Heart left ventricle (tissue), 16 donors: ENCODE measurements at regions not wholly inside any gene's neighbourhood (a gene's known extent, or its start where the extent isn't known, plus 50 kb on each side); places are given as distances from the start of the nearest gene placed in this dataset.
A peak's percentile ranks its signal among the peaks of the same experiment; 100 is the strongest.
"Not testable (repeated sequence)": the region's sequence is repeated elsewhere in the genome, so short reads cannot be mapped to it uniquely, and the experiment has no call there.

Source experiments
- ATAC-seq, 4 donors: fragments of 200-7000 bp; cut with Tn5 transposase; one replicate each; pipeline ENCODE4 v1.9.1; 2020 to 2022; ENCODE audit warnings: moderate library complexity in 4 of 4, mild to moderate bottlenecking in 3 of 4, moderate number of reproducible peaks in 1 of 4
- DNase-seq, 5 donors: peaks; one replicate each; pipeline ENCODE4 v3.0.0-alpha.2; 2020
- H3K27ac ChIP-seq, 12 donors: fragments of 200-600 bp; sonication (generic) in 4 of 12; one replicate each; pipeline versions ENCODE4 v1.5.0 to v1.8.0; 2016 to 2022; ENCODE audit warnings: mild to moderate bottlenecking in 2 of 12
- H3K27me3 ChIP-seq, 9 donors: fragments of 200-600 bp; sonication (generic) in 2 of 9; one replicate each; pipeline versions ENCODE4 v1.5.1 to v1.8.0; 2016 to 2022; ENCODE audit warnings: mild to moderate bottlenecking in 3 of 9
- H3K36me3 ChIP-seq, 9 donors: fragments of 200-600 bp; sonication (generic) in 2 of 9; one replicate each; pipeline versions ENCODE4 v1.5.0 to v1.8.0; 2018 to 2022; ENCODE audit warnings: mild to moderate bottlenecking in 2 of 9
- H3K4me1 ChIP-seq, 12 donors: fragments of 200-600 bp; sonication (generic) in 4 of 12; one replicate each; pipeline versions ENCODE4 v1.5.0 to v1.8.0; 2016 to 2022; ENCODE audit warnings: mild to moderate bottlenecking in 3 of 12
- H3K4me3 ChIP-seq, 12 donors: fragments of 200-600 bp; sonication (generic) in 4 of 12; one replicate each; pipeline versions ENCODE4 v1.5.0 to v1.8.0; 2017 to 2022; ENCODE audit warnings: mild to moderate bottlenecking in 9 of 12, moderate library complexity in 4 of 12
- H3K9me3 ChIP-seq, 12 donors: fragments of 200-600 bp; sonication (generic) in 4 of 12; one replicate each; pipeline versions ENCODE4 v1.5.0 to v1.8.0; 2016 to 2022; ENCODE audit warnings: mild to moderate bottlenecking in 1 of 12
- WGBS, 4 donors: extraction: QIAGEN DNeasy Blood & Tissue Kit in 2 of 4; methylation state at CpG; one replicate each; pipeline versions ENCODE4 v1.1.5 to v1.1.7; 2013 to 2018; 5-methylcytosine and 5-hydroxymethylcytosine counted together
- intact Hi-C, 10 donors: fragments of 100-400 bp; cut with DNase I; formaldehyde crosslinking; loops; one replicate each; pipeline versions ENCODE4 v1.11.1 to v1.14.2; 2022
- TF ChIP-seq, protein P1 (sequence below), 12 donors: fragments of 200-600 bp; sonication (generic) in 4 of 12; IDR thresholded peaks; one replicate each; pipeline versions ENCODE4 v1.5.0 to v1.8.0; 2018 to 2022; ENCODE audit warnings: antibody characterized with exemption in 12 of 12, mild to moderate bottlenecking in 5 of 12
- donor health status: ischemic (EF 13 %, LVEDD 7.1; RV severe dilation, severe dysfunction).
- donor health status: healthy with polysubstance abuse.
- donor health status: DM: no; HTN: yes; CAD: no.
- donor health status: DM: no; HTN: no; CAD: no.
- donor health status: ischemic (EF 25% LVEDD 6.9; RV normal size, moderate dysfunction).
- donor health status: ischemic (EF 25% LVEDD 5.7; RV mildly dilated, moderate dysfunction).
- donor health status: healthy.
- donor health status: DM: yes; HTN: yes; CAD: no.
- donor health status: ischemic (EF 35%, LVEDD 5.7; RV mildly dilated, moderate dysfunction).
- donor health status: nonischemic (EF 11% LVEDD 7.7; RV severe dilation, severe dysfunction).
- donor health status: DM: yes; HTN: yes; CAD: no.
- donor health status: PGD.
- donor health status: ischemic (EF 29% LVEDD 5.4; RV normal size, mild dysfunction).
- donor health status: nonischemic (EF 23%, LVEDD 6.1; RV moderate dilation, normal function).

DNA sequence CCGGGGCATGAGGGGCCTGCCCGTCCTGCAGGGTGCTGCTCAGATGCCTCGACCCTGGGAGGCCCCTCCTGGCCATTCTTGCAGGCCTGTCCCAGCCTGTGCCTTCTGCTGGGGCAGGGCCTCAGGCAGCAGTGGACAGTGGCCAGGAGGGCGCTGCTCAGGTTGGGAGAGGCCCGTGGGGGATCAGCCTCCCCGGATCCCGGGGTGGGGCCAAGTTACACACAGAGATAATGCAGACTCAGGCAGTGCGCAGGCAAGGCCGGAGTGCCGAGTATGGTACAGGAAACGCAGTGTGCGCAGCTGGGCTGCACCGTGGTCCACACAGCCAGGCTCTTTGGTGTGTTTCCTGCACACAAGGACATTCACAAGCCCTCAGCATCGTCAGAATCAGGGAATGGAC is 147.6 kb downstream of the LAT start:
- H3K36me3 ChIP-seq, intact Hi-C loops, H3K9me3 ChIP-seq, H3K27me3 ChIP-seq, H3K4me3 ChIP-seq: not testable (repeated sequence)
- Histone ChIP-seq H3K4me1 (peaks cover 0 to 46% (median 17%) of the 10 kb centered on the region in 12 donors), H3K27ac (peak overlapping the region in 2 of 12 donors; percentile 22 to 34)
- peak in 1 of 5 donors; percentile 51 for DNase-seq
- peak in 2 of 4 donors; percentile 6 to 25 for ATAC-seq
- 67 to 72% (median 70%) methylated on average over 8 to 14 of the region's 14 CpGs for WGBS, 4 donors

DNA sequence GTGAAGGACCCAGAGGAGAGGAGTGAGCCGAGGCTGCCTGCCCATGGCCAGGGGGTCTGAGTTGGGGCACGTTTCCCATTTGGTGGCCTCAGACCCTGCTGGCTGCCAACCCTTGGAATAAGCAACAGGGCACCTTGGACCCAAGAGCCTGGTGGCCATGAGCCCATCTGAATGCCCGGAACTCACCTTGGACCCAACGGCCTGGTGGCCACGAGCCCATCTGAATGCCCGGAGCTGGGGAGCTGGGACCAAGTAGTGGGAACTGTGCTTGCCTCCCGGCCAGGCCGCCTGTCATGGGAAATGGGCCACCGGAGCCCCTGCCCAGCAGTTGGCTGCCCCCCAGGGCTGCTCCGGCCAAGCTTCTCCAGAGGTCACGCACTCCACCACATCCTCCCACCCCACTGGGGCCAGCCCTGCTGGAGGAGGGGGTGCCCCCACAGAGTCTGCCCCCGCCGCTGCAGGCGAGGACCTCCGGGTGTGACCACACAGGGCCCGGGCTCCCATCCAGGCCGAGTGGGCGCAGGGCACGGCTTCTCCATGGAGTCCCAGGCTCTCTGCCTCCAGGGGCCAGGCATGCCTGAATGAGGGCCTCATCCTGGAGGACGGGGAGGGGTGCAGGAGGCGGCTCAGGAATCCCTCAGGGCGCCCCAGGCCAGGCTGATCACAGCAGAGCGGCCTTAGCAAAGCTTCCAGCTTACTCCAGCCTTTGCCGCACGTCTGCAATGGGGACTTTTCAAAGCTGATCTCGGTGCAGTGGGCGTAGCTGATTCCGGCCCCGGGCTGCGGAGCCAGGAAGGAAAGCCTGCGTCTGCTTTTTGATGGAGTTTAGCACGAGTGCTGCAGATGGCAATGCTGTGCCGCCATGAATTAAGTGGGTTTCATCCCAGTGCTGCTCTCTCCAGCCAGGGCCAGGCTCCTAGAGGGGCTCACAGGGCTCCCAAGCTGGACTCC is 146.3 kb downstream of the LAT start:
- Histone ChIP-seq H3K4me1 (peaks cover 0 to 46% (median 21%) of the 10 kb centered on the region in 12 donors), H3K27ac (peak overlapping the region in 9 of 12 donors; percentile 28 to 76 (median 64)), H3K4me3 (peak overlapping the region in 1 of 12 donors; percentile 2)
- DNase-seq (peak in 2 of 5 donors; percentile 31 to 67), ATAC-seq (peak in 3 of 4 donors; percentile 29 to 73 (median 34))
- H3K36me3 ChIP-seq, H3K9me3 ChIP-seq, intact Hi-C loops, H3K27me3 ChIP-seq: not testable (repeated sequence)
- TF ChIP-seq, protein P1, sequence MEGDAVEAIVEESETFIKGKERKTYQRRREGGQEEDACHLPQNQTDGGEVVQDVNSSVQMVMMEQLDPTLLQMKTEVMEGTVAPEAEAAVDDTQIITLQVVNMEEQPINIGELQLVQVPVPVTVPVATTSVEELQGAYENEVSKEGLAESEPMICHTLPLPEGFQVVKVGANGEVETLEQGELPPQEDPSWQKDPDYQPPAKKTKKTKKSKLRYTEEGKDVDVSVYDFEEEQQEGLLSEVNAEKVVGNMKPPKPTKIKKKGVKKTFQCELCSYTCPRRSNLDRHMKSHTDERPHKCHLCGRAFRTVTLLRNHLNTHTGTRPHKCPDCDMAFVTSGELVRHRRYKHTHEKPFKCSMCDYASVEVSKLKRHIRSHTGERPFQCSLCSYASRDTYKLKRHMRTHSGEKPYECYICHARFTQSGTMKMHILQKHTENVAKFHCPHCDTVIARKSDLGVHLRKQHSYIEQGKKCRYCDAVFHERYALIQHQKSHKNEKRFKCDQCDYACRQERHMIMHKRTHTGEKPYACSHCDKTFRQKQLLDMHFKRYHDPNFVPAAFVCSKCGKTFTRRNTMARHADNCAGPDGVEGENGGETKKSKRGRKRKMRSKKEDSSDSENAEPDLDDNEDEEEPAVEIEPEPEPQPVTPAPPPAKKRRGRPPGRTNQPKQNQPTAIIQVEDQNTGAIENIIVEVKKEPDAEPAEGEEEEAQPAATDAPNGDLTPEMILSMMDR (IDR thresholded peaks at IDR 0.05) = peak in 1 of 12 donors; percentile 6
- WGBS, 4 donors = 39 to 70% (median 52%) methylated on average over 5 to 33 of the region's 33 CpGs

DNA sequence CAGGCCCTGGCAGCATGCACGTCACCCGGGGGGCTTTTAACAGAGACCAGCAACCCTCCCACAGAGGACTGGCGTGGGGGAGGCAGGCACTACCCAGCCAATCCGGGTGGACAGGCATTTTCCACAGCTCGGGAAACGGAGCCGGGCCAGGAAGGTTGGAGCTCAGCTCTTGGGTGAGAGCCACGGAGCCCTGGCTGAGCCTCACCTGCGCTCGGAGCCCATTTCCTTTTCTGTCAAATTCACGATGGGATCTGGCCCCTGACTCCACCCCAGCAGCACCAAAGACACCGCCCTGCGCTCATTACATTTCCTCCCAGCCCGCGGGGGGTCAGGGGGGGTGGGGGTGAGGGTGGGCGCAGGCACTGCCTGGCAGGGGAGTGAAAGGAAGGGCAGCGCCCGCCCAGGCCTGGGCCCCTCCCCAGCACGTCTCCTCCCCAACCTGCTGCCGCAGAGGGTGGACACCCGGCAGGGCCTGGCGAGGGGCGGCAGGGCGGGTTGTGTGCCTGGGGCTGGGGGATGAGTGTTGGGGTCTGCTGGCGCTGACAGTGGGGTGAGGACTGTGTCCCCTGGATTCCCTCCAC is 145.4 kb downstream of the LAT start:
- peaks cover 0 to 46% (median 21%) of the 10 kb centered on the region in 12 donors for H3K4me1 ChIP-seq
- WGBS, 4 donors = 56 to 74% (median 72%) methylated on average over 9 to 25 of the region's 25 CpGs
- H3K4me3 ChIP-seq, H3K27me3 ChIP-seq, H3K9me3 ChIP-seq, intact Hi-C loops, H3K36me3 ChIP-seq: not testable (repeated sequence)
- peak in 1 of 5 donors; percentile 60 for DNase-seq
- peak overlapping the region in 9 of 12 donors; percentile 2 to 76 (median 65) for H3K27ac ChIP-seq
- ATAC-seq = peak in 2 of 4 donors; percentile 2 to 31

DNA sequence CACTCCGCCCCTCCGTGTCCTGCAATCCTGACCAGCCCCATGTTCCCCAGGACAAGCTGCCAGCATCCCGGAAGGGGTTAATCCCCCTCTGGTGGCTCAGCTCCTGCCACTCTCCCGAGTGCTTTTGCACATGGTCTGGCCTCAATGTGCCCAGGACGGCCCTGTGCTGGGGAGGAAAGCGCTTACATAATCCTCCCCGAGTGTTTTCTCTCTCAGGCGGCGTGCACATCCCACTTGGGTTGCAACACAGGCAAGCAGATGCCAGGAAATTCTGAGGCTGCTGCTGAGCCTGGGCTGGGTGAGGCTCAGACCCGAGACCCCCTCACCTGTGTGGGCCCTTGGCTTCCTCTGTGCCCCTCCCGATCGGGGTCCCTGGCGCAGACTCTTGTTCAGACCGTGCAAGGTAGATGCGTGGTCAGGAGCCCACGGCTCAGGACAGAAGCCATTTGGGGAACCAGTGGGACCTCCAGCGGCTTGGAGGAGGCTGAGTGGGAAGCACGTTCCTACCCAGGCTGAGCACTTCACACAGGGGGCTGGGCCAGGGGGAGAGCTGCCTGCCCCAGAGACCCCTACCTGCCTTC is 144.7 kb downstream of the LAT start:
- Histone ChIP-seq H3K4me1 (peaks cover 0 to 46% (median 21%) of the 10 kb centered on the region in 12 donors), H3K27ac (peak overlapping the region in 9 of 12 donors; percentile 2 to 76 (median 65))
- H3K9me3 ChIP-seq, H3K36me3 ChIP-seq, H3K27me3 ChIP-seq, H3K4me3 ChIP-seq: not testable (repeated sequence)
- intact Hi-C loops = loop anchor here in 1 of 10 donors (10.0 kb wide), 1 partner anchor 45 kb away; no protein-coding TSS in a partner anchor
- peak in 2 of 5 donors; percentile 64 to 65 for DNase-seq
- ATAC-seq = peak; percentile 26 to 68 (median 48)
- WGBS, 4 donors = 70 to 78% (median 74%) methylated on average over 17 to 18 of the region's 18 CpGs

DNA sequence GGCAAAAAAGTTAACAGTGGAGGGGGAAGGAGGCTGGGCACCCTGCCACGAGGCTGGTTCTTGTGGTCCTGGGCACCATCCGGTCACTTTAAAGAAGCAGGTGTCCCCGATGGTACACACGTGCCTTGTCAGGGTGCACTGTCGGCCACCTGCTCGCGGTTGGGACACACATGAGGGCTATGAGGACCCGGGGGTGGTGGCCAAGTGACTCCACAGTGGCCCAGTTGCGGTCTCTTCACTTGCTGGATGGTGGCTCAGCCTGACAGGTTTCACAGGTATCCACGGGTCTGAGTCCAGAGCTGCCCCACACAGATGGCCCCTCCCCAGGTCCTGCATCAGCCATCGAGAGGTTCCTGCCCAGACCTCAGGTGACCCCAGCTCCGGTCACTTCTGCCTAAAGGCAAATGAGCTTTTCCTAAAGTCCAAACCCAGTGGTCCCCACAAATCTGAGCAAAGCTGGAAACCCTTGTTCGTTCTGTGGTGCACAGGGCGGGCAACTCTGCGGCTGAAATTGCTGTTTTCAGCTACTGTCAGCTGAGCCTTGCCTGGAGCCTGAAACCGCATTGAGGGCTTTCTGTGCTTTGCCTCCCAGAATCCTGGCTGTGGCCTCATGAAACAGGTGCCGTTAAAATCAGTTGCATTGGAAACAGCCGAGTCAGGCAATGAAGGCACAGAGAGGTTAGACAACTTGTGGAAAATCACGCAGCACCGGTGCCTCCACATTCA is 144.0 kb downstream of the LAT start:
- Histone ChIP-seq H3K4me1 (peaks cover 0 to 44% (median 19%) of the 10 kb centered on the region in 12 donors), H3K27ac (peak overlapping the region in 2 of 12 donors; percentile 64 to 66)
- not testable (repeated sequence) for H3K27me3 ChIP-seq, ATAC-seq, H3K9me3 ChIP-seq, H3K36me3 ChIP-seq, H3K4me3 ChIP-seq
- intact Hi-C loops = loop anchor here in 1 of 10 donors (10.0 kb wide), 1 partner anchor 46 kb away; no protein-coding TSS in a partner anchor
- WGBS, 4 donors = 80 to 86% (median 84%) methylated on average over 12 to 20 of the region's 20 CpGs
- peak in 1 of 5 donors; percentile 38 for DNase-seq

DNA sequence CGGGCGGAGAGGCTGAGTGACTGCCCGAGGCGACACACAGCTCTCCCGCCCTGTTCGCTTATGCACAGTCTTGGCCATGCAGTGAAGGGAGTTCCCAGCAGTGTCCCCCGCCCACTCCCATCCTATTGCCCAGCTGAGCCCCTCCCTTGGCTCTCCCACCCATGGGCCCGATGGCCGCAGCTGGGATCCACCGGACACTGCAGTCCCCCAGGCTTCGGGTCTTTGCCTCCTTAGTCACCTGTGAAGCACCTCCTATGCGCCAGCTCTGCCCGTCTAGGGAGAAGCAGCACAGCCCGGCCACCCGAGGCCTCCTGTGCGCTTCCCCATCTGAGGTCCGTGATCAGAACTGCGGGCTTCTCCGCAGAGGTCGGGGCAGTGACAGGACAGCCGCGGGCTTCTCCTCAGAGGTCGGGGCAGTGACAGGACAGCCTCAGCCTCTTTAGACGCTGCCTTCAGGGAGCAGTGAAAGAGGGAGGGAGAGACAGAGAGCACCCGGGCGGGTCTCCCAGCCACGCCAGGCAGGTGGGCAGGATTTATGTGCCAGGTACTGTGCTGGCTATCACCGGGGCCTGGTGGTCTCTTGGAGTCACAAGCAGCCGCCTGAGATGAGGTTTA is 143.1 kb downstream of the LAT start:
- 83 to 92% (median 84%) methylated on average over 20 to 29 of the region's 29 CpGs for WGBS, 4 donors
- peak in 1 of 5 donors; percentile 53 for DNase-seq
- not testable (repeated sequence) for H3K36me3 ChIP-seq, H3K27ac ChIP-seq, H3K4me3 ChIP-seq, ATAC-seq, H3K9me3 ChIP-seq, H3K27me3 ChIP-seq
- intact Hi-C loops = loop anchor here in 1 of 10 donors (10.0 kb wide), 1 partner anchor 47 kb away; no protein-coding TSS in a partner anchor
- peaks cover 0 to 44% (median 18%) of the 10 kb centered on the region in 12 donors for H3K4me1 ChIP-seq
